Fibroblast of villous mesenchyme (primary cell): ENCODE measurements at regions not wholly inside any gene's neighbourhood (a gene's known extent, or its start where the extent isn't known, plus 50 kb on each side); places are given as distances from the start of the nearest gene placed in this dataset.

Source experiments
- DNase-seq: peaks from one replicate; pipeline ENCODE4 v3.0.0-alpha.2; 2010; ENCODE audit warnings: low read depth
- H3K4me3 ChIP-seq: 2 replicates; pipeline ENCODE4 v1.5.1; 2011; ENCODE audit warnings: low read depth, mild to moderate bottlenecking, low read length
- TF ChIP-seq, protein P1 (sequence below): IDR thresholded peaks from 2 replicates; pipeline ENCODE4 v1.5.1; 2012; ENCODE audit warnings: low read depth, mild to moderate bottlenecking, low read length; ENCODE audit not compliant: insufficient read depth

GRCh38 chr12:19068137-19068536, 61.4 kb upstream of the PLEKHA5 start:
- H3K4me3 ChIP-seq, result no peak overlapping the region
- no peak for DNase-seq
- TF ChIP-seq, protein P1, sequence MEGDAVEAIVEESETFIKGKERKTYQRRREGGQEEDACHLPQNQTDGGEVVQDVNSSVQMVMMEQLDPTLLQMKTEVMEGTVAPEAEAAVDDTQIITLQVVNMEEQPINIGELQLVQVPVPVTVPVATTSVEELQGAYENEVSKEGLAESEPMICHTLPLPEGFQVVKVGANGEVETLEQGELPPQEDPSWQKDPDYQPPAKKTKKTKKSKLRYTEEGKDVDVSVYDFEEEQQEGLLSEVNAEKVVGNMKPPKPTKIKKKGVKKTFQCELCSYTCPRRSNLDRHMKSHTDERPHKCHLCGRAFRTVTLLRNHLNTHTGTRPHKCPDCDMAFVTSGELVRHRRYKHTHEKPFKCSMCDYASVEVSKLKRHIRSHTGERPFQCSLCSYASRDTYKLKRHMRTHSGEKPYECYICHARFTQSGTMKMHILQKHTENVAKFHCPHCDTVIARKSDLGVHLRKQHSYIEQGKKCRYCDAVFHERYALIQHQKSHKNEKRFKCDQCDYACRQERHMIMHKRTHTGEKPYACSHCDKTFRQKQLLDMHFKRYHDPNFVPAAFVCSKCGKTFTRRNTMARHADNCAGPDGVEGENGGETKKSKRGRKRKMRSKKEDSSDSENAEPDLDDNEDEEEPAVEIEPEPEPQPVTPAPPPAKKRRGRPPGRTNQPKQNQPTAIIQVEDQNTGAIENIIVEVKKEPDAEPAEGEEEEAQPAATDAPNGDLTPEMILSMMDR, result no peak

DNA sequence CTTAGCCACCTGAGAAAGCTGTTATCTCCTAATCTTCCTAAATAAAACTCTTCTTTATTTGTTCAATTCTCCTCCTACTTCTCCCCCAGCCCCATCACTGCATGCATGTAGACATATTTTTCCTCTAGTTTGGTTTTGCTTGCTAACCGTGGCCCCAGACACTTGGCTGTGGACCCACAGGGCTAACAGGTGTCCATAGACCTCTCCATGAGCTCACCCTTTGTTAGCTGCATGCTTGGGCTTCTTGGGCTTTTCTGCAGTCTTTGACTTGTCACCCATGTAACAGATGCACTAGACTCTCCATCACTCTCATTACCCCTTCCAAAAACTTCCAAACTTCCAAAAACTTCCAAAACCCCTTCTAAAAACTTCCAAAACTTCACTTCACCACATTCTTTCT, 59.2 kb upstream of the PLEKHA5 start:
- no peak for DNase-seq
- no peak overlapping the region for H3K4me3 ChIP-seq
- TF ChIP-seq, protein P1, result no peak

DNA sequence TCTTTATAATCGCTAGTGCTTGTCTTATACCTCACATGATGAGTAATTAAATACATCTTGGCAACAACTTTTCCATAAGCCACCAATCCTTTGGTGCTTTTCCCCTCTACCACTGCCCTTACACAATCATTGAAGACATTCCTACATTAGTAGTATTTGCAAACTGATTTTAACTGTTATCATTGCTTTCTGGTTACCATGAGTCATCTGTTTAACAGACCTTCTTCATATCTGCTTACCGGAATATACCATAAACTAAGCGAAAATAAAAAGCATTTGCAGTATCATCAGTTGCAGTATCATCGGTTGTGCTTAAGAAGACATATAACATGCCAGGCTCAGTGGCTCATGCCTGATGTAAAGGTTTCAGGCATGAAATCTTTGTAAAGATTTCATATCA, 54.8 kb upstream of the PLEKHA5 start:
- peak; percentile 90 for DNase-seq
- no peak overlapping the region for H3K4me3 ChIP-seq
- TF ChIP-seq, protein P1, result no peak

DNA sequence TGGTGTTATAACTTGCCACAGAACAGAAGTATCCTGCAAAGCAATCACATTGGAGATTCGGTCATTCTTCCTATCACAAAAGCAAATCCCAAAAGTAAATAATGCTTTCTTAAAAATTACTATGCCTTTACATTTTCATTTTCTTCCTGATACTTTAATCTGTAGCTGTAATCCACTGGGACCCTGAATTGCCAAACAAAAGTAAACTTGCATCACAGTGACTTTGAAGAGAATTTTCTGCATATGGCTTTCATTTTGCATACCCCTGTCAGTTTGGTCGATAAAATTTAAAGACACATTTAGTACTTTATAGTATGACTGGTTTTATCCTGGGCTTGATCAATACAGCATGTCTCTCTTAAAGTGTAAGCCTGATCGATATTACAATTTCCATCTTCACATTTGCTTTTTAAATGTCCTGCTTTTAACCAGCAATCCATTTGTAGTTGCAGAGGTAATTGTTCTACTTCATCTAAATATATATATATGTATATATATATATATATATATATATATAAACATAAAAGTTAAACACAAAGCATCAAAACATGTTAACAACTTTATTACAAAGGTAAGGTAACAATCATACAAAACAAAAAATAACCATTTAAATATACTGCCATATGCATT, 53.7 kb upstream of the PLEKHA5 start:
- TF ChIP-seq, protein P1, result no peak
- no peak for DNase-seq
- H3K4me3 ChIP-seq, result no peak overlapping the region
